HEK293T (cell line): ENCODE measurements at regions not wholly inside any gene's neighbourhood (a gene's known extent, or its start where the extent isn't known, plus 50 kb on each side); places are given as distances from the start of the nearest gene placed in this dataset.

Experiments used
- ARNT ChIP-seq: fragments of 450-650 bp; IDR thresholded peaks from 2 replicates; pipeline ENCODE4 v1.6.1; 2017; ENCODE audit warnings: mild to moderate bottlenecking
- BHLHE40 ChIP-seq: fragments of 450-650 bp; IDR thresholded peaks from 2 replicates; pipeline ENCODE4 v1.6.1; 2016; ENCODE audit warnings: mild to moderate bottlenecking, moderate library complexity, borderline replicate concordance
- ELF4 ChIP-seq: fragments of 450-650 bp; IDR thresholded peaks from 2 replicates; pipeline ENCODE4 v1.6.1; 2017; ENCODE audit warnings: antibody characterized with exemption
- FOXA1 ChIP-seq: fragments of 450-650 bp; IDR thresholded peaks from 2 replicates; pipeline ENCODE4 v1.6.1; 2016; ENCODE audit warnings: mild to moderate bottlenecking
- FOXK2 ChIP-seq: fragments of 450-650 bp; IDR thresholded peaks from 2 replicates; pipeline ENCODE4 v1.6.1; 2016; ENCODE audit warnings: mild to moderate bottlenecking
- FOXM1 ChIP-seq: fragments of 450-650 bp; IDR thresholded peaks from 2 replicates; pipeline ENCODE4 v1.6.1; 2017; ENCODE audit warnings: mild to moderate bottlenecking, borderline replicate concordance
- L3MBTL2 ChIP-seq: fragments of 450-650 bp; conservative IDR thresholded peaks from 2 replicates; pipeline ENCODE4 v1.6.1; 2016; ENCODE audit warnings: mild to moderate bottlenecking
- NFRKB ChIP-seq: fragments of 450-650 bp; IDR thresholded peaks from 2 replicates; pipeline ENCODE4 v1.6.1; 2016; ENCODE audit warnings: mild to moderate bottlenecking, moderate library complexity
- SP1 ChIP-seq: fragments of 450-650 bp; IDR thresholded peaks from 2 replicates; pipeline ENCODE4 v1.6.1; 2017
- SUZ12 ChIP-seq: fragments of 450-650 bp; IDR thresholded peaks from 2 replicates; pipeline ENCODE4 v1.6.1; 2016; ENCODE audit warnings: mild to moderate bottlenecking
- TARDBP ChIP-seq: fragments of 450-650 bp; IDR thresholded peaks from 2 replicates; pipeline ENCODE4 v1.6.1; 2016
- ZNF384 ChIP-seq: fragments of 450-650 bp; IDR thresholded peaks from 2 replicates; pipeline ENCODE4 v1.6.1; 2016
- TF ChIP-seq, protein P1 (sequence below): fragments of 450-650 bp; IDR thresholded peaks from 2 replicates; pipeline ENCODE4 v1.6.1; 2016

GRCh38 chr14:87567618-87568295 lies 425.2 kb downstream of the GALC start:
- TF ChIP-seq SP1 (no peak), ARNT (no peak), FOXK2 (no peak), ELF4 (no peak), SUZ12 (no peak), NFRKB (no peak), BHLHE40 (no peak), ZNF384 (no peak), TARDBP (no peak), FOXM1 (no peak), L3MBTL2 (no peak), FOXA1 (no peak)
- TF ChIP-seq, protein P1, sequence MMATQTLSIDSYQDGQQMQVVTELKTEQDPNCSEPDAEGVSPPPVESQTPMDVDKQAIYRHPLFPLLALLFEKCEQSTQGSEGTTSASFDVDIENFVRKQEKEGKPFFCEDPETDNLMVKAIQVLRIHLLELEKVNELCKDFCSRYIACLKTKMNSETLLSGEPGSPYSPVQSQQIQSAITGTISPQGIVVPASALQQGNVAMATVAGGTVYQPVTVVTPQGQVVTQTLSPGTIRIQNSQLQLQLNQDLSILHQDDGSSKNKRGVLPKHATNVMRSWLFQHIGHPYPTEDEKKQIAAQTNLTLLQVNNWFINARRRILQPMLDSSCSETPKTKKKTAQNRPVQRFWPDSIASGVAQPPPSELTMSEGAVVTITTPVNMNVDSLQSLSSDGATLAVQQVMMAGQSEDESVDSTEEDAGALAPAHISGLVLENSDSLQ = no peak
